ENCODE measurements at regions not wholly inside any gene's neighbourhood (a gene's known extent, or its start where the extent isn't known, plus 50 kb on each side); places are given as distances from the start of the nearest gene placed in this dataset.

GRCh38 chr6:8743170-8743745 lies 307.9 kb upstream of the SLC35B3 start:
- 34 to 38% methylated on average over 5 of the region's 5 CpGs for WGBS, 2 donors
- Histone ChIP-seq H3K27me3 (ENCODE audit: control insufficient read depth in 3 of 3, insufficient read depth in 3 of 3, low read length in 2 of 3) (no peaks in the 10 kb centered on the region), H3K9ac (ENCODE audit: insufficient read depth in 1 of 2, low read length in 2 of 2) (no peak overlapping the region), H3K4me1 (ENCODE audit: control insufficient read depth in 5 of 5, insufficient read depth in 5 of 5, low read length in 5 of 5) (no peaks in the 10 kb centered on the region), H3K27ac (ENCODE audit: low read depth in 1 of 2, low read length in 1 of 2) (no peak overlapping the region), H3K36me3 (ENCODE audit: control insufficient read depth in 4 of 4, insufficient read depth in 4 of 4, low read length in 4 of 4) (no peaks in the 10 kb centered on the region), H3K9me3 (ENCODE audit: control insufficient read depth in 4 of 4, insufficient read depth in 3 of 4, low read length in 3 of 4) (peaks cover 0 to 5% (median 0%) of the 10 kb centered on the region in 4 donors), H3K4me3 (no peak overlapping the region)
- no peak for TF ChIP-seq CTCF (IDR thresholded peaks at IDR 0.05; ENCODE audit: control extremely low read depth, extremely low read depth)
- peak in 2 of 3 donors; percentile 11 to 20 for DNase-seq
- ATAC-seq (ENCODE audit: insufficient read depth, low FRiP score): no peak

GRCh38 chr6:8739454-8739853 lies 304.1 kb upstream of the SLC35B3 start:
- H3K9me3 ChIP-seq (ENCODE audit: control insufficient read depth in 4 of 4, insufficient read depth in 3 of 4, low read length in 3 of 4): peaks cover 0 to 5% (median 0%) of the 10 kb centered on the region in 4 donors
- no peak for ATAC-seq (ENCODE audit: insufficient read depth, low FRiP score)
- H3K4me1 ChIP-seq (ENCODE audit: control insufficient read depth in 5 of 5, insufficient read depth in 5 of 5, low read length in 5 of 5): no peaks in the 10 kb centered on the region
- H3K27ac ChIP-seq (ENCODE audit: low read depth in 1 of 2, low read length in 1 of 2): no peak overlapping the region
- no peak for DNase-seq
- TF ChIP-seq CTCF (IDR thresholded peaks at IDR 0.05; ENCODE audit: control extremely low read depth, extremely low read depth): no peak
- H3K27me3 ChIP-seq (ENCODE audit: control insufficient read depth in 3 of 3, insufficient read depth in 3 of 3, low read length in 2 of 3): no peaks in the 10 kb centered on the region
- WGBS, 2 donors: 54 to 97% methylated on average over 2 of the region's 2 CpGs
- no peak overlapping the region for H3K4me3 ChIP-seq
- no peaks in the 10 kb centered on the region for H3K36me3 ChIP-seq (ENCODE audit: control insufficient read depth in 4 of 4, insufficient read depth in 4 of 4, low read length in 4 of 4)
- H3K9ac ChIP-seq (ENCODE audit: insufficient read depth in 1 of 2, low read length in 2 of 2): no peak overlapping the region

- WGBS, 2 donors: 75 to 87% methylated on average over 2 of the region's 2 CpGs
- H3K27me3 ChIP-seq (ENCODE audit: control insufficient read depth in 3 of 3, insufficient read depth in 3 of 3, low read length in 2 of 3): no peaks in the 10 kb centered on the region
- H3K4me1 ChIP-seq (ENCODE audit: control insufficient read depth in 5 of 5, insufficient read depth in 5 of 5, low read length in 5 of 5): no peaks in the 10 kb centered on the region
- ATAC-seq (ENCODE audit: insufficient read depth, low FRiP score): no peak
- TF ChIP-seq CTCF (IDR thresholded peaks at IDR 0.05; ENCODE audit: control extremely low read depth, extremely low read depth): no peak
- peaks cover 0 to 5% (median 0%) of the 10 kb centered on the region in 4 donors for H3K9me3 ChIP-seq (ENCODE audit: control insufficient read depth in 4 of 4, insufficient read depth in 3 of 4, low read length in 3 of 4)
- H3K36me3 ChIP-seq (ENCODE audit: control insufficient read depth in 4 of 4, insufficient read depth in 4 of 4, low read length in 4 of 4): no peaks in the 10 kb centered on the region
- H3K4me3 ChIP-seq: no peak overlapping the region
- no peak overlapping the region for H3K27ac ChIP-seq (ENCODE audit: low read depth in 1 of 2, low read length in 1 of 2)
- H3K9ac ChIP-seq (ENCODE audit: insufficient read depth in 1 of 2, low read length in 2 of 2): no peak overlapping the region
- no peak for DNase-seq
Observed at GRCh38 chr6:8738951-8739350, 303.6 kb upstream of the SLC35B3 start.
